ENCODE measurements at regions not wholly inside any gene's neighbourhood (a gene's known extent, or its start where the extent isn't known, plus 50 kb on each side); places are given as distances from the start of the nearest gene placed in this dataset.
"Not testable (repeated sequence)": the region's sequence is repeated elsewhere in the genome, so short reads cannot be mapped to it uniquely, and the experiment has no call there.

DNA sequence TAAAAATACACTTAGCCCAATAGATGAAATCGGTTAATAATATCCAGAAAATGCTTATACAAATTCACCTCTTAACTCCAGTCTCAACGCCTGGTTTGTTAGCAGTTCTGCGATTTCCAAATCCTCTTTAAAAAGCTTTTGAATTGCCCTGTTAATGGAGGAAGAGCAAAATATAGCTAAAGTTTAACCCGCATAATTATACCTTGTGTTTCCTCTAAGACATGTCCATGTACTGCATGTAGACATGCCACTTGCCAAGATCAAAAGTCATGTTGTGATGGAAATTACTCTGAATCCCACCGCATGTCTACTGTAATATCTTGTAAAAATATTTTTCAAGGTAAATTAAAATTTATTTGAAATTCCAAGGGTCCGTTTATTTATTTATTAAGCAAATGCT, 291.2 kb upstream of the LRP1B start:
- no peak for ATAC-seq (ENCODE audit: low FRiP score in 2 of 2)
- no peak for DNase-seq

DNA sequence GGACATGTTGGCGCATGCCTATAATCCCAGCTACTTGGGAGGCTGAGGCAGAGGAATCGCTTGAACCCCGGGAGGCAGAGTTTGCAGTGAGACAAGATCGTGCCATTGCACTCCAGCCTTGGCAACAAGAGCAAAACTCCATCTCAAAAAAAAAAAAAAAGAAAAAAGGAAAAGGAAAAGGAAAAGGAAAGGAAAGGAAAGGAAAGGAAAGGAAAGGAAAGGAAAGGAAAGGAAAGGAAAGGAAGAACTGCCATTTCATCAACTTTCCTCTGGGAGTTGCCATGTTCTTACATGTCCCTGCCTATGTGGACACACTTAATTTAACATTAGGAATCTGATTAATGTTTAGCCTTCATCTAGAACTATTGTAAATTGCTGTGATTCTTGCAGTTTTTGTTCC, 287.9 kb upstream of the LRP1B start:
- not testable (repeated sequence) for H3K4me1 ChIP-seq, H3K4me3 ChIP-seq, DNase-seq

More for the DNA sequence above, 291.2 kb upstream of the LRP1B start:
- Histone ChIP-seq H3K4me1 (no peaks in the 10 kb centered on the region), H3K9me3 (no peaks in the 10 kb centered on the region), H3K4me3 (no peak overlapping the region), H3K27me3 (no peaks in the 10 kb centered on the region), H3K36me3 (no peaks in the 10 kb centered on the region), H3K27ac (no peak overlapping the region)
- TF ChIP-seq, protein P1, sequence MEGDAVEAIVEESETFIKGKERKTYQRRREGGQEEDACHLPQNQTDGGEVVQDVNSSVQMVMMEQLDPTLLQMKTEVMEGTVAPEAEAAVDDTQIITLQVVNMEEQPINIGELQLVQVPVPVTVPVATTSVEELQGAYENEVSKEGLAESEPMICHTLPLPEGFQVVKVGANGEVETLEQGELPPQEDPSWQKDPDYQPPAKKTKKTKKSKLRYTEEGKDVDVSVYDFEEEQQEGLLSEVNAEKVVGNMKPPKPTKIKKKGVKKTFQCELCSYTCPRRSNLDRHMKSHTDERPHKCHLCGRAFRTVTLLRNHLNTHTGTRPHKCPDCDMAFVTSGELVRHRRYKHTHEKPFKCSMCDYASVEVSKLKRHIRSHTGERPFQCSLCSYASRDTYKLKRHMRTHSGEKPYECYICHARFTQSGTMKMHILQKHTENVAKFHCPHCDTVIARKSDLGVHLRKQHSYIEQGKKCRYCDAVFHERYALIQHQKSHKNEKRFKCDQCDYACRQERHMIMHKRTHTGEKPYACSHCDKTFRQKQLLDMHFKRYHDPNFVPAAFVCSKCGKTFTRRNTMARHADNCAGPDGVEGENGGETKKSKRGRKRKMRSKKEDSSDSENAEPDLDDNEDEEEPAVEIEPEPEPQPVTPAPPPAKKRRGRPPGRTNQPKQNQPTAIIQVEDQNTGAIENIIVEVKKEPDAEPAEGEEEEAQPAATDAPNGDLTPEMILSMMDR (IDR thresholded peaks at IDR 0.05), result no peak
- TF ChIP-seq POLR2AphosphoS5 (IDR thresholded peaks at IDR 0.05), result no peak
- no peak for TF ChIP-seq POLR2A (IDR thresholded peaks at IDR 0.05)
- no peak for TF ChIP-seq EP300 (IDR thresholded peaks at IDR 0.05)
- 91% methylated on average over 6 of the region's 6 CpGs for WGBS, 2 donors

DNA sequence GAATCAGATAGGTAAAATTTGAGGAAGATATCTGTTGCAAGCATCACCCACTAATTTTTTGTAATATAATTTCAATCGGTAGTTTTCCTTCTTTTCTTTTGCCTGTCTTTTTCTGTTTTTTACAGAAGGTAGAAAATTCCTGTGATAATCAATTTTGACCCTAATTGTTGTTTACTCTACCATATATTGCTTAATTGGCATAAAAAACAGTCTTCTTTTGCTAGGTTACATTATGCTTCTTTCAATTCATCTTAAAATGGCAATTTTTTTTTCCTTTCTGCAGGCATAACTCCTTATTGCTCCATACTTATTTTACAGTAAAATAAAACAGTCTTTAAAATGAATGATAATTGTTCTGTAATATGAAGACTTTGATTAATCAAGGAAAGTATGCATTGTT, 286.2 kb upstream of the LRP1B start:
- no peak for DNase-seq
- H3K9me3 ChIP-seq, result no peaks in the 10 kb centered on the region
- H3K27me3 ChIP-seq, result no peaks in the 10 kb centered on the region
- ATAC-seq (ENCODE audit: low FRiP score in 2 of 2), result no peak
- no peaks in the 10 kb centered on the region for H3K4me1 ChIP-seq
- WGBS, 2 donors, result 93 to 98% methylated on average over 1 of the region's 1 CpG
- no peak overlapping the region for H3K27ac ChIP-seq
- H3K36me3 ChIP-seq, result no peaks in the 10 kb centered on the region
- H3K4me3 ChIP-seq, result no peak overlapping the region
- TF ChIP-seq, protein P1 (IDR thresholded peaks at IDR 0.05), result no peak
- TF ChIP-seq POLR2AphosphoS5 (IDR thresholded peaks at IDR 0.05) (no peak), POLR2A (IDR thresholded peaks at IDR 0.05) (no peak), EP300 (IDR thresholded peaks at IDR 0.05) (no peak)

More for the DNA sequence above, 287.9 kb upstream of the LRP1B start:
- ATAC-seq (ENCODE audit: low FRiP score in 2 of 2); H3K36me3 ChIP-seq; H3K9me3 ChIP-seq; H3K27me3 ChIP-seq; H3K27ac ChIP-seq: not testable (repeated sequence)
- WGBS, 2 donors, result 84 to 94% methylated on average over 4 of the region's 4 CpGs

DNA sequence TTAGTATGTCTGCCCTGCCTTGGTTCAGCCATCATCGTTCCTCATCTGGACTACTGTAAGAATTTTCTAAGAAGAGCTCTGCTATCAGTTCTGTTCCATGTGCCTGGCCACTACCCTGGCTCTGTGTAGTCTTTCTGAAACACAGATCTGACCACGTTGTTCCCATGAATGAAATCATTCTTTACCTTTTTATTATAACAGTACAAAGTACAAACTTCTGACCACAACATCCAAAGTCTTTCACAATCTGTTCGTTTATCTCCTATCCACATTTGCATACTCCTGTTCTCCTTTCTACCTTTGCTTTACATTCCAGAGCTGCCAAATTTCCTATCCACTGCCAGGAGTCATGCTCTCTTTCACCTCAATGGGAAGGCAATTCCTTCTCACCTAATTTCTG, 284.6 kb upstream of the LRP1B start:
- DNase-seq (no peak), ATAC-seq (ENCODE audit: low FRiP score in 2 of 2) (no peak)
- no peaks in the 10 kb centered on the region for H3K9me3 ChIP-seq

DNA sequence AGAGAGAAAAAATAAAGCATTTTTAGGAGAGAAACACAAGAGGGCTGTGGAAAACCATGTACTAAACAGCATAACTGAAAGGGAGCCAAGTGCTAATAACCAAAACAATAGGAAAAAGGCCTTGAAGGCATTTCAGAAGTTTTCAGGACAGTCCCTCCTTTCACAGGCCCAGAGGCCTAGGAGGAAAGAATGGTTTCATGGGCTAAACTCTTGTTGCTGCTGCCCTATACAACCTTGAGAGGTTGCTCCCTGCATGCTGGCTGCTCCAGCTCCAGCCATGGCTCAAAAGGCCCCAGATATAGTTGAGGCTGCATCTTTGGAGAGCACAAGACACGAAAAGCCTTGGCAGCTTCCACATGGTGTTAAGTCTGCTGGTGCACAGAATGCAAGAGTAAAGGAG, 267.4 kb upstream of the LRP1B start:
- Histone ChIP-seq H3K36me3 (no peaks in the 10 kb centered on the region), H3K9me3 (peaks cover 0 to 12% (median 2%) of the 10 kb centered on the region in 4 donors), H3K27ac (no peak overlapping the region), H3K4me1 (no peaks in the 10 kb centered on the region), H3K27me3 (no peaks in the 10 kb centered on the region), H3K4me3 (no peak overlapping the region)
- TF ChIP-seq POLR2AphosphoS5 (IDR thresholded peaks at IDR 0.05), result no peak
- WGBS, 2 donors, result 96 to 100% methylated on average over 1 of the region's 1 CpG
- ATAC-seq (ENCODE audit: low FRiP score in 2 of 2) (no peak), DNase-seq (no peak)

More for the DNA sequence above, 284.6 kb upstream of the LRP1B start:
- no peaks in the 10 kb centered on the region for H3K36me3 ChIP-seq
- no peak for TF ChIP-seq EP300 (IDR thresholded peaks at IDR 0.05)
- H3K27ac ChIP-seq, result no peak overlapping the region
- H3K4me3 ChIP-seq, result no peak overlapping the region
- WGBS, 2 donors, result 72 to 78% methylated on average over 3 of the region's 3 CpGs
- H3K27me3 ChIP-seq, result no peaks in the 10 kb centered on the region
- no peaks in the 10 kb centered on the region for H3K4me1 ChIP-seq

DNA sequence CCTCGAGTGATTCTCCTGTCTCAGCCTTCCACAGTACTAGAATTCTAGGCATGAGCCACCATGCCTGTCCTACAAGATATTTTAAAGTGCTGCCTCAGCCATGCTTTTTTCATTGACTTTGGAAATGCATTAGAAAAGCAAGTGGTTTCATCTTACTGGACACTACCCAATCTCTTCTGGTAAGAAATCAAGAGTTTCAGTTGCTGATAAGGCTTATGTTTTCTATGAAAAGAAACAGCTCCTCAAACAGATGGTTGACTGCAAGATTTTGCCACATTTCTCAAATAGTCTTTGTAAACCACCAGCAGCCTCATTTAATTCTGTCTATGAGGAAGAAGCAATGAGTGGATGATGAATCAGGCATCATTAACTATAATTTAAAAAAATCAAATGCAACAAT, 264.5 kb upstream of the LRP1B start:
- ATAC-seq (ENCODE audit: low FRiP score in 2 of 2) (no peak), DNase-seq (no peak)
- Histone ChIP-seq H3K9me3 (peaks cover 0 to 12% (median 2%) of the 10 kb centered on the region in 4 donors), H3K36me3 (no peaks in the 10 kb centered on the region), H3K27me3 (no peaks in the 10 kb centered on the region), H3K4me1 (no peaks in the 10 kb centered on the region), H3K4me3 (no peak overlapping the region), H3K27ac (no peak overlapping the region)
- WGBS, 2 donors, result 56 to 80% methylated on average over 1 of the region's 1 CpG
- TF ChIP-seq POLR2AphosphoS5 (IDR thresholded peaks at IDR 0.05) (no peak), POLR2A (IDR thresholded peaks at IDR 0.05) (no peak), EP300 (IDR thresholded peaks at IDR 0.05) (no peak)
- TF ChIP-seq, protein P1 (IDR thresholded peaks at IDR 0.05), result no peak

Data from upper lobe of left lung (tissue), 6 donors.